GM13976 (cell line): ENCODE measurements at regions not wholly inside any gene's neighbourhood (a gene's known extent, or its start where the extent isn't known, plus 50 kb on each side); places are given as distances from the start of the nearest gene placed in this dataset.
"Not testable (repeated sequence)": the region's sequence is repeated elsewhere in the genome, so short reads cannot be mapped to it uniquely, and the experiment has no call there.

Experiments used
- DNase-seq: peaks from one replicate; pipeline ENCODE4 v3.0.0; 2012; ENCODE audit warnings: low spot score
- in situ Hi-C: fragments of 300-500 bp; cut with MboI; formaldehyde crosslinking; loops from one replicate; pipeline ENCODE4 v1.12.0; 2022; ENCODE audit warnings: low sequenced_read_pairs, mixed read lengths, inconsistent platforms; ENCODE audit not compliant: unreplicated experiment
- TF ChIP-seq, protein P1 (sequence below): IDR thresholded peaks from 2 replicates; pipeline ENCODE4 v1.5.1; 2012; ENCODE audit warnings: borderline replicate concordance, mild to moderate bottlenecking; ENCODE audit not compliant: insufficient read depth; ENCODE audit errors: extremely low read depth, missing control alignments, control extremely low read depth

GRCh38 chr3:105984837-105985236, 116.0 kb upstream of the CBLB start:
- TF ChIP-seq, protein P1, sequence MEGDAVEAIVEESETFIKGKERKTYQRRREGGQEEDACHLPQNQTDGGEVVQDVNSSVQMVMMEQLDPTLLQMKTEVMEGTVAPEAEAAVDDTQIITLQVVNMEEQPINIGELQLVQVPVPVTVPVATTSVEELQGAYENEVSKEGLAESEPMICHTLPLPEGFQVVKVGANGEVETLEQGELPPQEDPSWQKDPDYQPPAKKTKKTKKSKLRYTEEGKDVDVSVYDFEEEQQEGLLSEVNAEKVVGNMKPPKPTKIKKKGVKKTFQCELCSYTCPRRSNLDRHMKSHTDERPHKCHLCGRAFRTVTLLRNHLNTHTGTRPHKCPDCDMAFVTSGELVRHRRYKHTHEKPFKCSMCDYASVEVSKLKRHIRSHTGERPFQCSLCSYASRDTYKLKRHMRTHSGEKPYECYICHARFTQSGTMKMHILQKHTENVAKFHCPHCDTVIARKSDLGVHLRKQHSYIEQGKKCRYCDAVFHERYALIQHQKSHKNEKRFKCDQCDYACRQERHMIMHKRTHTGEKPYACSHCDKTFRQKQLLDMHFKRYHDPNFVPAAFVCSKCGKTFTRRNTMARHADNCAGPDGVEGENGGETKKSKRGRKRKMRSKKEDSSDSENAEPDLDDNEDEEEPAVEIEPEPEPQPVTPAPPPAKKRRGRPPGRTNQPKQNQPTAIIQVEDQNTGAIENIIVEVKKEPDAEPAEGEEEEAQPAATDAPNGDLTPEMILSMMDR = no peak
- DNase-seq = no peak
- in situ Hi-C loops = no loop called here

- in situ Hi-C loops, DNase-seq: not testable (repeated sequence)
Observed at GRCh38 chr3:105986343-105986742, 117.5 kb upstream of the CBLB start.

DNA sequence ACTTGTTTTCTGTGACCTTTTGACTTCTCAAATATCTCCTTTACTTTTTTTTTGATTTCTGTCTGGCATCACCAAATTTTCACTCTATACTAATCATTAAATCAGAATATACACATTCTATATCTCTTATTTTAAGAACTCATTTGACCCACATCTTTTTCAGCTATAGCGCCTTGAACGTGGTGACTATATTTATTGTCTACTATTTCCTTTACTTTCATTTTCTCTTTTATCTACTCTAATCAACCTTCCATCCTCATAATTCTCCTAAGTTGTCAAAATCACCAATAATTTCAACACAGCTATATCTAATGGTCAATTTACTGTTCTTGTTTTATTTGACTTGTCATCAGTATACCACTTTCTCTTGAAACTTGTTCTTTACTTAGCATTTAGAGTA, 119.0 kb upstream of the CBLB start:
- TF ChIP-seq, protein P1 = no peak
- no peak for DNase-seq
- in situ Hi-C loops = no loop called here

- TF ChIP-seq, protein P1 = no peak
- in situ Hi-C loops = no loop called here
- DNase-seq = no peak
Observed at GRCh38 chr3:105988540-105989212, 119.9 kb upstream of the CBLB start.

DNA sequence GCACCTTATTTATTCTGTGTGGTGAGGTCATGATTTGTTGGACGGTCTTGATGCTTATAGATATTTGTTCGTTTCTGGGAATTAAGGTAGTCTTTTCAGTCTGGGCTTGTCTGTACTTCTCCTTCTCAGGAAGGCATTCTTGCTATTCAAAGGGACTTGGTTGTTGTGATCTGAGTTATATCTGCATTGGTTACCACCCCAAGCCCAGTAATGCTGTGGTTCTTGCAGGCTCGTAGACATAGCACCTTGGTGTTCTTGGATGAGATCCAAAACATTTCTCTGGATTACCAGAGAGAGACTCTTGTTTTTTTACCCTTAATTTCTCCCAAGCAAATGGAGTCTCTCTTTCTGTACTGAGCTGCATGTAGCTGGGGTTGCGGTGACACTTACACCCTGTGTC, 128.0 kb upstream of the CBLB start:
- in situ Hi-C loops = no loop called here
- TF ChIP-seq, protein P1 = no peak
- no peak for DNase-seq

DNA sequence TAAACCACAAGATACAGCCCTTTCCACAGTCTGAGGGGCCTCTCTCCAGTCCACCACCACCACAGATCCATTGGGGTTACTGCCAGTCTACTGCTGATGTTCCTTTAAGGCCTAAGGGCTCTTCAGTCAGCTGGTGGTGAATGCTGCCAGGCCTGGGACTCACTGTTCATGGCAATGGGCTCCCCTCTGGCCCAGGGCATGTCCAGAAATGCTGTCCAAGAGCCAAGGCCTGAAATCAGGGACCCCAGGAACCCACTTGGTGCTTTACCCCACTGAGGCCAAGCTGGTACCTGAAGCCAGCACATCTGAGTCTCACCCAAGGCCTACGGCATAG, 128.6 kb upstream of the CBLB start:
- TF ChIP-seq, protein P1 = no peak
- DNase-seq = no peak
- in situ Hi-C loops = no loop called here

- TF ChIP-seq, protein P1 = no peak
- in situ Hi-C loops = no loop called here
- DNase-seq = no peak
Observed at GRCh38 chr3:105997800-105998526, 129.2 kb upstream of the CBLB start.
